HCT116 (cell line): ENCODE measurements at regions not wholly inside any gene's neighbourhood (a gene's known extent, or its start where the extent isn't known, plus 50 kb on each side); places are given as distances from the start of the nearest gene placed in this dataset.

Source experiments
- ATAC-seq: fragments of 200-7000 bp; cut with Tn5 transposase; 2 replicates; pipeline ENCODE4 v1.9.1; 2020; ENCODE audit warnings: mild to moderate bottlenecking, moderate library complexity
- BruUV-seq: library from RNA; stranded (reverse); fragments of 400-500 nt; replicated peaks from 2 replicates; lab custom pipeline; 2021; lab: Mats Ljungman, UMichigan
- CTCF ChIA-PET: fragments of 300-600 bp; sonication (Branson Sonifier 250); formaldehyde crosslinking; loops from one replicate; lab custom pipeline; 2021; ENCODE audit warnings: antibody characterized with exemption; lab: Charles Lee
- POLR2A ChIA-PET: fragments of 300-600, 350-600 bp; sonication (Branson Sonifier 250); formaldehyde crosslinking; loops from one replicate; lab custom pipeline; 2021; ENCODE audit warnings: antibody characterized with exemption; lab: Charles Lee
- RAD21 ChIA-PET, 2 experiments: fragments of 300-600 bp; sonication (Branson Sonifier 250); formaldehyde crosslinking; loops; one replicate each; lab custom pipeline; 2023; ENCODE audit warnings: low total read pairs in 2 of 2; ENCODE audit not compliant: uncharacterized antibody in 2 of 2, unreplicated experiment in 2 of 2, low non-redundant PET in 1 of 2; lab: Charles Lee
- DNase-seq: peaks from one replicate; pipeline ENCODE4 v3.0.0-alpha.2; 2010; ENCODE audit warnings: low read depth, low spot score
- H2AFZ ChIP-seq: fragments of 200-600 bp; shearing (Covaris generic), sonication (generic); 2 replicates; pipeline ENCODE4 v1.6.1; 2017; ENCODE audit warnings: low read depth, mixed run types, mixed read lengths, antibody characterized with exemption, low read length; ENCODE audit not compliant: poor library complexity, severe bottlenecking
- H3K27ac ChIP-seq: 2 replicates; pipeline ENCODE4 v1.5.1; 2012; ENCODE audit warnings: low read depth, low read length
- H3K27me3 ChIP-seq: fragments of 200-600 bp; sonication (generic); 2 replicates; pipeline ENCODE4 v1.6.1; 2016; ENCODE audit warnings: mixed run types, low read length, mixed read lengths; ENCODE audit not compliant: insufficient read depth
- H3K36me3 ChIP-seq, 2 experiments: fragments of 200-500 bp in 1 of 2; fragments of 200-600 bp in 1 of 2; sonication (Bioruptor generic) in 1 of 2; sonication (generic) in 1 of 2; 2 replicates each; pipeline versions ENCODE4 v1.5.1 to v1.6.1; 2014 to 2016; ENCODE audit warnings: low read length in 2 of 2, inconsistent platforms in 1 of 2, mixed read lengths in 1 of 2, mixed run types in 1 of 2; ENCODE audit not compliant: insufficient read depth in 2 of 2, control insufficient read depth in 1 of 2
- H3K4me1 ChIP-seq, 2 experiments: fragments of 200-600 bp in 1 of 2; sonication (generic) in 1 of 2; 2 replicates each; pipeline versions ENCODE4 v1.5.1 to v1.6.1; 2012 to 2017; ENCODE audit warnings: low read length in 2 of 2, inconsistent platforms in 1 of 2, mild to moderate bottlenecking in 1 of 2, mixed read lengths in 1 of 2, mixed run types in 1 of 2, moderate library complexity in 1 of 2; ENCODE audit not compliant: insufficient read depth in 2 of 2, control insufficient read depth in 1 of 2
- H3K4me2 ChIP-seq: fragments of 200-600 bp; sonication (generic); 2 replicates; pipeline ENCODE4 v1.6.1; 2017; ENCODE audit warnings: mixed run types, low read length, mixed read lengths
- H3K4me3 ChIP-seq, 2 experiments: fragments of 200-600 bp in 1 of 2; sonication (generic) in 1 of 2; replicated peaks in 1 of 2; 2 replicates each; pipeline ENCODE4 v1.5.1; 2011 to 2016; ENCODE audit warnings: low read length in 2 of 2, control low read depth in 1 of 2, low read depth in 1 of 2, mild to moderate bottlenecking in 1 of 2, mixed read lengths in 1 of 2, mixed run types in 1 of 2
- H3K79me2 ChIP-seq: fragments of 200-600 bp; sonication (generic); 2 replicates; pipeline ENCODE4 v1.6.1; 2017; ENCODE audit warnings: mild to moderate bottlenecking, mixed run types, low read length, moderate library complexity, mixed read lengths; ENCODE audit not compliant: insufficient read depth
- H3K9ac ChIP-seq: fragments of 200-600 bp; sonication (generic); 2 replicates; pipeline ENCODE4 v1.6.1; 2016; ENCODE audit warnings: low read length, mixed read lengths
- H3K9me2 ChIP-seq: fragments of 200-600 bp; sonication (generic), shearing (Covaris generic); 2 replicates; pipeline ENCODE4 v1.6.1; 2017; ENCODE audit warnings: mixed run types, mild to moderate bottlenecking, moderate library complexity; ENCODE audit not compliant: insufficient read depth
- H3K9me3 ChIP-seq, 2 experiments: fragments of 200-500 bp in 1 of 2; fragments of 200-600 bp in 1 of 2; sonication (Bioruptor generic) in 1 of 2; sonication (generic) in 1 of 2; 2 replicates each; pipeline ENCODE4 v1.6.1; 2014 to 2017; ENCODE audit warnings: low read length in 2 of 2, mixed read lengths in 2 of 2, inconsistent platforms in 1 of 2, low read depth in 1 of 2, mild to moderate bottlenecking in 1 of 2, mixed run types in 1 of 2, moderate library complexity in 1 of 2; ENCODE audit not compliant: control insufficient read depth in 1 of 2, insufficient read depth in 1 of 2
- H4K20me1 ChIP-seq: fragments of 200-600 bp; sonication (generic), shearing (Covaris generic); 2 replicates; pipeline ENCODE4 v1.6.1; 2017; ENCODE audit warnings: mixed run types, mild to moderate bottlenecking, moderate library complexity; ENCODE audit not compliant: insufficient read depth
- CTCF ChIP-seq, 3 experiments: fragments of 200-600 bp in 1 of 3; sonication (generic) in 1 of 3; IDR thresholded peaks in 2 of 3; conservative IDR thresholded peaks in 1 of 3; 2 replicates each; pipeline ENCODE4 v1.5.1; 2012 to 2017; ENCODE audit warnings: low read depth in 2 of 3, low read length in 2 of 3, antibody characterized with exemption in 1 of 3, borderline replicate concordance in 1 of 3, control low read depth in 1 of 3, mild to moderate bottlenecking in 1 of 3, mixed read lengths in 1 of 3, mixed run types in 1 of 3, moderate library complexity in 1 of 3; ENCODE audit not compliant: insufficient read depth in 1 of 3
- POLR2A ChIP-seq: IDR thresholded peaks from 2 replicates; pipeline ENCODE4 v1.7.0; 2011; ENCODE audit warnings: borderline replicate concordance; ENCODE audit not compliant: insufficient read depth, insufficient read length; ENCODE audit errors: extremely low read depth
- SRF ChIP-seq: IDR thresholded peaks from 2 replicates; pipeline ENCODE4 v1.6.1; 2012; ENCODE audit warnings: low read depth
- TCF7L2 ChIP-seq: IDR thresholded peaks from 2 replicates; pipeline ENCODE4 v1.7.0; 2011; ENCODE audit warnings: borderline replicate concordance, inconsistent platforms; ENCODE audit not compliant: insufficient read depth, insufficient read length; ENCODE audit errors: extremely low read depth
- intact Hi-C: fragments of 100-400 bp; cut with micrococcal nuclease; formaldehyde crosslinking; loops from 2 replicates; pipeline ENCODE4 v1.10.0; 2022

GRCh38 chr13:109874484-109875454 lies 88.4 kb upstream of the IRS2 start:
- Histone ChIP-seq H3K9me3 (no peaks in the 10 kb centered on the region), H3K4me2 (no peak overlapping the region), H3K4me3 (no peak overlapping the region), H3K4me1 (no peaks in the 10 kb centered on the region), H4K20me1 (no peaks in the 10 kb centered on the region), H3K27me3 (no peaks in the 10 kb centered on the region)
- TF ChIP-seq TCF7L2 (no peak), POLR2A (no peak), CTCF (IDR thresholded peaks at IDR 0.05 in 2 of 3, conservative IDR thresholded peaks at IDR 0.05 in 1 of 3; ENCODE audit: borderline replicate concordance in 1 of 3, insufficient read depth in 1 of 3, low read depth in 2 of 3, low read length in 2 of 3) (no peak), SRF (no peak)
- TF ChIP-seq, all 23 proteins: peak for 0
- BruUV-seq: no TSS peak
- Histone ChIP-seq H3K27ac (no peak overlapping the region), H3K9me2 (no peaks in the 10 kb centered on the region), H2AFZ (no peak overlapping the region), H3K36me3 (no peaks in the 10 kb centered on the region), H3K9ac (no peak overlapping the region), H3K79me2 (no peaks in the 10 kb centered on the region)
- ChIA-PET CTCF (no interaction called here), RAD21 (no interaction called here), POLR2A (no interaction called here)
- DNase-seq: no peak
- ATAC-seq: no peak
- intact Hi-C loops: no loop called here
